Hematopoietic multipotent progenitor cell treated with erythropoietin and hydrocortisone succinate and interleukin-3 and kit ligand, for 6 days (in vitro differentiated cells): ENCODE measurements at regions not wholly inside any gene's neighbourhood (a gene's known extent, or its start where the extent isn't known, plus 50 kb on each side); places are given as distances from the start of the nearest gene placed in this dataset.

Experiments used
- DNase-seq: peaks from one replicate; pipeline ENCODE4 v3.0.0-alpha.2; 2015

DNA sequence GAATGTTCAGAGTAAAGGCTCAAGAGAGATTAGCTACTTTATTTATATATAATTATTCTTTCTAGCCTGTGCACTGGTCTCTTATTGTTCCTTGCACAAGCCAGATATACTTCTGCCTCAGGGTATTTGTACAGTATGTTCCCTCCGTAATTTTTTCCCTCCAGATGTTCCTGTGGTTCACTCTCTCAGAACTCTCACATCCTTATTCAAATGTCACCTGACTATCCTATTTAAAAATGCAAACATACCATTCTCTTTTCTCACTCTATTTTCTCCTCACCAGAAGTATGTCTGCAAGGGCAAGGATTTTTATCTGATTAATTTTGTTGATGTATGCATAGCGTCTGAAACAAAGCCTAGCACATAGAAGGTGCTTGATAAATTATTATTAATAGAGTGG lies 64.0 kb upstream of the CERS6 start:
- no peak for DNase-seq

DNA sequence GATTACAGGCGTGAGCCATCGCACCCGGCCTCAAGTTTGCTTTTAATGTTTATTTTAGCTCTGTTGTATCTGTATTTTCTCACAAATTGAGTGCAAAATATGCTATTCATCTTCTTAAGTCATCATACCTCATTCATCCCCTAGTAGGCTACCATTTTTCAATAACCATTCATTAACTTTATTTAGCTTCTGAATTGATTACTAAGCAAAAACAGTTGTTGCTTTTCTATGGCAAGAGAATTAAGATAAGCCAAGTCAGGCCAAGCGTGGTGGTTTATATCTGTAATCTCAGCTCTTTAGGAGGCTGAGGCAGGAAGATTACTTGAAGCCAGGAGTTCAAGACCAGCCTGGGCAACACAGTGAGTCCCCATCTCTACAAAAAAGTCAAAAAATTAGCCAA lies 63.3 kb upstream of the CERS6 start:
- no peak for DNase-seq

DNA sequence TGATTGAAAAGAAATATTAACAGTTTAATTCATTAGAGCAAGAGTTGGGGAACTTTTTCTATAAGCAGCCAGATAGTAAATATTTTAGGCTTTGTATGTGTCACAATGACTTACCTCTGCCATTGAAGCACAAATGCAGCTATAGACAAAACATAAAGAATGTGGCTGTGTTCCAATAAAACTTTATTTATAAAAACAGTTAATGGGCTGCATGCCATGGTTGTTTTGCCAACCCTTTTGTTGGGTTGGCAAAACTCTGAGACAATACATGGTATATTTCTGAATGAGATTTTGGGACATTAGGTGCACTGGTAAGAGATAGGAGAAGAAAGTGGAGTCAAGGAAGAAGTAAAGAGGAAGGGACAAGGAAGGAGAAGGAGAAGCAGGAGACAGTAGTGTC lies 61.8 kb upstream of the CERS6 start:
- no peak for DNase-seq

DNA sequence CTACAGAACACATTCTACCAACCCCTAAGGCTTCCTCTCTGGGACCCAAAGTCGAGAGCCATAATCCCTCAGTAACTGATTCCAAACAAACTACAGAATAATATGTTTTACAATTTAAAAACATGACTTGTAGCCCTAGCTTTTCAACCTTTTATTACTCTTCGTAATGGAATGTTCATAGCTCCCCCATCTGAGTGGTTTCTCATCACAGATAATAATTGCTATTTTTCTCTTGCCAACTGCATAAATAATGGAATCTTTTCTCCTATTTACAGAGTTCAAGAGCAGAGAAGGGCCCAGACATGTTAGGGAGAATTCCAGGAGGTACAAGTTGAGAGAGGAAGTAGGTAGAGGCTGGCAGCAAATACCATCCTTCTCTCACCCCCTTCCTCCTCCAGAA lies 59.9 kb upstream of the CERS6 start:
- DNase-seq, result no peak

DNA sequence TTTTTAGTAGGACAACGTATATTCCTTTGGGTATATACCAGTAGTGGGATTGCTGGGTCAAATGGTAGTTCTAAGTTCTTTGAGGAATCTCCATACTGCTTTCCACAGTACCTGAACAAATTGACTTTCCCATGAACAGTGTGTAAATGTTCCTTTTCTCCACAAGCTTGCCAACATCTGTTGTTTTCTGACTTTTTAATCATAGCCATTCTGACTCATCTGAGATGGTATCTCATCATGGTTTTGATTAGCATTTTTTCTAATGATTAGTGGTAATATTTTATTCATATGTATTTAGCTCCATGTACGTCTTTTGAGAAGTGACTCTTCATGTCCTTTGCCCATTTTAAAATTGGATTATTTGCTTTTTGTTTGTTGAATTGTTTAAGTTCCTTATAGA lies 58.4 kb upstream of the CERS6 start:
- DNase-seq, result no peak

DNA sequence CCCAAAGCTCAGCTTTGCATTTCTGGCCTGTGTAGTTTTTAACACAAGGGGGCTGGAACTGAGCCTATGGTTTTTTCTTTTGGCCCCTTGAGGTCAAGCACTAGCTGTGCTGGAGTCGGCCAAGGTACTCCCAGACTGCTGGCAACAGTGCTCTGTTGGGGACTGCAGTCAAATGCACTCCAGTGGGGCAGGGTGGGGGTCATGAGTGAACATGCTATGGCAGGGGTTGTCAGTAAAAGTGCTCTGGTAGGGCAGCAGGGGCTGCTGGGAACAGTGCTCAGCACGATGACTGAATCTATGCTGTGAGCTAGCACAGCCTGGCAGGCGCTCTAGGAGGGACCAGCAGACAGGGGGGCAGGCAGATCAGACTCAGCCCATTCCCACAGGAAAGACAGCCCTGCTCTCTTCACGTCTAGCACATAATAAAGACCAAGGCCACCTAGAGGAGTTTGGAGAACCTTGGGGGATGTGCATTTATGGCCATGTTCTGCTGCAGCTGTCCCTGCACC lies 55.0 kb upstream of the CERS6 start:
- no peak for DNase-seq

DNA sequence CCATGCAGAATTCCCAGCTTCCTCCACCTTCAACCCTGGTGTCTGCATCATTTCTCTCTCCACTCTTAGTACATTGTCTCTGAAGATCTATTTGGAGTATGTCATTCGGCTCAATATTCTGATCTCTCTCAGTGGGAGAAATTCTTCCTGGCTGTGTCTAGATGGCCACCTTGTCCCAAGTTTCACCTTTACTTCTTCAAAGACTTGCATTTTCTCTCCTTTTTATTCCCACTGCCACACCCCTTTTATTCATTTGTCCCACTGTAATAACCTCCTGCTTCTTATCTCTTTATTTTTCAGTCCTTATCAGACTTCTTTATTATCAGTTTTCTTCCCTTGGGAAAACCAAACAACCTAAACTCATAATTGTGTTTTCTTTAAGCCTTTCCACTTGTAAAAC lies 54.3 kb upstream of the CERS6 start:
- DNase-seq, result no peak

DNA sequence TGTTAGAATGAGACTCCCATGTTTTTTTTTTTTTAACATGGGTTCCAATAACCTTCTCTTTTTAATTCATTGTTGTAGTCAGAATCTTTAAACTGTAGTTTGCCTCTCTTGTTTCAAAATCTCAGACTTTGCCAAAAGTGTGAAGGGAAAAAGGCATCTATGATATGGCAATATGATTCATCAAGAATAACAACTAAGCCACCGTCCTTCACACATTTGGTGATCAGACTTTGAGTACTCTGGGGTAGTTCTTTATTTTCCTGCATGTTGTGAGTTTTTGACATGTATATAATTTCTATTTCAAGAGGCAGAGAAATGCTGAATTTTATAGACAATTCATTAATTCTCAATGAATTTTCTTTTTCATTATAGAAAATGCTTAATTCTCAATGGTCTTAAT lies 53.5 kb upstream of the CERS6 start:
- no peak for DNase-seq

DNA sequence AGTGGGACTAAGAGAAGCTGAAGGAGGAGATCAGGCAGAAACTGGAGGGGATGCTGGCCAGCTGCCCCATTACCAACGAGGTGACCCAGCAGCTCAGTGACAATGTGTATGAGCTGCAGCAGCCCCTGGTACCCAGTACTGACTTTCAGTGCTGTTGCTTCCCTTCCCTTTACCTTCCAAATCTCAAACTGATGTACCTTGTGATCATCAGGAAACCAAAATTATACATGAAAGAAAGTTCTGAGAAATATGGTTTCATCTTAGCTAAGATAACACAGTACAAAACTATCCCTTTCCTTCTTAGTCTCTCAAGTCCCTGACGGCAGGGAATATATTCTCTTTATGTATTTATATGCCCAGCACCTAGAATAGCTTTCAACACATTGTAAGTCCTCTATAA lies 52.3 kb upstream of the CERS6 start:
- no peak for DNase-seq

DNA sequence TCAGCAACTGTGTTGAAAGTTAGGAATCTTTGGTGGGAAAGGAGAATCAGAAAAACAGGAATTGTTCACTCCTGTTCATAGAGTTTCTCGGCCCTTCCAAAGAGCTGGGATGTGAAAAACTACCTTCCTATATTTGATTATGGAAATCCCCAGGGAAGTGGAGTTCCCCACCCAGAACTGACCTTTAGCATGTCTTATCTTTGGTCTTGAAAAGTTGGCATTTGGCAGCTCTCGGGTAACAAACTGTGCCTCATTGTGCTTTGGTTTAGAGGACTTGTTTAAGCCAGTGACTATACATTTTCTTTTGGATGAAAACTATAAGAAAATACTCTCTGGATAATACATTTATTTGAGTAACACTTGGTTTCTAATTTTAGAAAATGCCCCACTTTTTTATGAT lies 51.3 kb upstream of the CERS6 start:
- no peak for DNase-seq
